SK-N-SH (cell line): ENCODE measurements at regions not wholly inside any gene's neighbourhood (a gene's known extent, or its start where the extent isn't known, plus 50 kb on each side); places are given as distances from the start of the nearest gene placed in this dataset.
"Not testable (repeated sequence)": the region's sequence is repeated elsewhere in the genome, so short reads cannot be mapped to it uniquely, and the experiment has no call there.

ENCODE experiments used
- CTCF ChIA-PET: fragments of 300-600, 350-600 bp; formaldehyde crosslinking; extraction: SDS; loops from one replicate; lab custom pipeline; 2021; lab: Yijun Ruan, JAX
- POLR2A ChIA-PET: fragments of 350-600 bp; sonication (Branson Sonifier 250); formaldehyde crosslinking; extraction: SDS; loops from one replicate; lab custom pipeline; 2020; ENCODE audit warnings: antibody characterized with exemption, inconsistent platforms; lab: Yijun Ruan, JAX
- DNase-seq: peaks from one replicate; pipeline ENCODE4 v3.0.0; 2012
- H2AFZ ChIP-seq: fragments of 200-600 bp; sonication (generic); 2 replicates; pipeline ENCODE4 v1.8.1; 2016; ENCODE audit warnings: antibody characterized with exemption, mild to moderate bottlenecking, low read depth
- H3F3A ChIP-seq: fragments of 200-600 bp; sonication (generic); replicated peaks from 2 replicates; pipeline ENCODE3; 2016; ENCODE audit warnings: antibody characterized with exemption, mild to moderate bottlenecking; ENCODE audit not compliant: insufficient read depth
- H3K27ac ChIP-seq, 2 experiments: fragments of 200-500 bp in 1 of 2; fragments of 200-600 bp in 1 of 2; sonication (Bioruptor generic) in 1 of 2; sonication (generic), shearing (Covaris generic) in 1 of 2; 2 replicates each; pipeline versions ENCODE4 v1.5.1 to v1.6.1; 2014 to 2016; ENCODE audit warnings: low read depth in 2 of 2, inconsistent platforms in 1 of 2, low read length in 1 of 2, mild to moderate bottlenecking in 1 of 2, mixed read lengths in 1 of 2
- H3K27me3 ChIP-seq: fragments of 200-600 bp; sonication (generic), shearing (Covaris generic); 2 replicates; pipeline ENCODE4 v1.6.1; 2016; ENCODE audit warnings: mixed run types; ENCODE audit not compliant: insufficient read depth
- H3K36me3 ChIP-seq, 2 experiments: fragments of 200-500 bp in 1 of 2; fragments of 200-600 bp in 1 of 2; sonication (Bioruptor generic) in 1 of 2; sonication (generic) in 1 of 2; replicated peaks in 1 of 2; 2 replicates each; pipeline versions ENCODE3 to v1.5.1; 2014 to 2016; ENCODE audit warnings: low read length in 1 of 2, mild to moderate bottlenecking in 1 of 2; ENCODE audit not compliant: insufficient read depth in 2 of 2, control insufficient read depth in 1 of 2
- H3K4me1 ChIP-seq, 2 experiments: fragments of 200-500 bp in 1 of 2; fragments of 200-600 bp in 1 of 2; sonication (Bioruptor generic) in 1 of 2; sonication (generic), shearing (Covaris generic) in 1 of 2; 2 replicates each; pipeline versions ENCODE4 v1.5.1 to v1.6.1; 2014 to 2016; ENCODE audit warnings: low read depth in 1 of 2, low read length in 1 of 2, mixed run types in 1 of 2; ENCODE audit not compliant: insufficient read depth in 2 of 2, control insufficient read depth in 1 of 2
- H3K4me2 ChIP-seq: fragments of 200-600 bp; sonication (generic), shearing (Covaris generic); 2 replicates; pipeline ENCODE4 v1.6.1; 2017; ENCODE audit warnings: mixed run types
- H3K4me3 ChIP-seq, 2 experiments: fragments of 200-500 bp in 1 of 2; fragments of 200-600 bp in 1 of 2; sonication (Bioruptor generic) in 1 of 2; sonication (generic), shearing (Covaris generic) in 1 of 2; 2 replicates each; pipeline versions ENCODE4 v1.5.1 to v1.8.1; 2014 to 2016; ENCODE audit warnings: low read depth in 2 of 2, inconsistent platforms in 1 of 2, low read length in 1 of 2, mild to moderate bottlenecking in 1 of 2, mixed read lengths in 1 of 2, moderate library complexity in 1 of 2
- H3K79me2 ChIP-seq: fragments of 200-600 bp; sonication (generic); 2 replicates; pipeline ENCODE4 v1.8.1; 2017; ENCODE audit warnings: mild to moderate bottlenecking; ENCODE audit not compliant: insufficient read depth
- H3K9ac ChIP-seq: fragments of 200-600 bp; sonication (generic); 2 replicates; pipeline ENCODE4 v1.6.1; 2017; ENCODE audit warnings: mixed run types
- H3K9me2 ChIP-seq: fragments of 200-600 bp; sonication (generic); 2 replicates; pipeline ENCODE4 v1.6.1; 2017; ENCODE audit warnings: mixed run types
- H3K9me3 ChIP-seq: fragments of 200-600 bp; sonication (generic); 2 replicates; pipeline ENCODE4 v1.6.1; 2017; ENCODE audit warnings: mixed run types, mild to moderate bottlenecking, moderate library complexity
- H4K20me1 ChIP-seq: fragments of 200-600 bp; sonication (generic); 2 replicates; pipeline ENCODE4 v1.6.1; 2017; ENCODE audit warnings: mild to moderate bottlenecking, mixed run types; ENCODE audit not compliant: insufficient read depth
- CHD2 ChIP-seq: fragments of 150-350 bp; IDR thresholded peaks from 2 replicates; pipeline ENCODE4 v1.6.1; 2018; ENCODE audit warnings: low read length; ENCODE audit not compliant: partially characterized antibody
- FOXM1 ChIP-seq: IDR thresholded peaks from 2 replicates; pipeline ENCODE4 v1.4.0; 2012; ENCODE audit warnings: low read depth, mild to moderate bottlenecking
- GABPA ChIP-seq: IDR thresholded peaks from 2 replicates; pipeline ENCODE4 v1.4.0; 2012; ENCODE audit warnings: low read depth, mild to moderate bottlenecking
- GATA2 ChIP-seq: sonication (generic); formaldehyde crosslinking; IDR thresholded peaks from 2 replicates; pipeline ENCODE4 v1.5.0; 2020; ENCODE audit warnings: mild to moderate bottlenecking, missing genetic modification reagents
- IRF3 ChIP-seq: fragments of 150-350 bp; IDR thresholded peaks from 2 replicates; pipeline ENCODE4 v1.6.1; 2016; ENCODE audit warnings: mild to moderate bottlenecking, low read depth, low read length
- MAX ChIP-seq: IDR thresholded peaks from 2 replicates; pipeline ENCODE4 v1.4.0; 2012; ENCODE audit warnings: low read depth
- NFIC ChIP-seq: IDR thresholded peaks from 2 replicates; pipeline ENCODE4 v1.4.0; 2012; ENCODE audit warnings: borderline replicate concordance
- RCOR1 ChIP-seq: fragments of 150-350 bp; IDR thresholded peaks from 2 replicates; pipeline ENCODE4 v1.6.1; 2017; ENCODE audit warnings: antibody characterized with exemption, low read length
- RXRA ChIP-seq: IDR thresholded peaks from 2 replicates; pipeline ENCODE4 v1.4.0; 2012; ENCODE audit warnings: low read depth, mild to moderate bottlenecking, borderline replicate concordance
- SIN3A ChIP-seq: IDR thresholded peaks from 2 replicates; pipeline ENCODE4 v1.6.1; 2012; ENCODE audit warnings: low read depth, mild to moderate bottlenecking, low read length, moderate library complexity, borderline replicate concordance
- TEAD4 ChIP-seq: IDR thresholded peaks from 2 replicates; pipeline ENCODE4 v1.4.0; 2012; ENCODE audit warnings: mild to moderate bottlenecking, borderline replicate concordance; ENCODE audit not compliant: insufficient read depth
- WGBS: methylation state at CpG from one replicate; pipeline ENCODE4 v1.1.6; 2017; ENCODE audit warnings: low lambda C conversion rate; 5-methylcytosine and 5-hydroxymethylcytosine counted together

GRCh38 chr6:121627761-121628160 is 192.3 kb downstream of the GJA1 start:
- Histone ChIP-seq H2AFZ (no peak overlapping the region), H3K27ac (no peak overlapping the region), H3K4me1 (no peaks in the 10 kb centered on the region), H3K9me2 (no peaks in the 10 kb centered on the region), H3K36me3 (no peaks in the 10 kb centered on the region), H3K4me3 (no peak overlapping the region), H3F3A (no peaks in the 10 kb centered on the region), H3K9ac (no peak overlapping the region), H3K9me3 (no peaks in the 10 kb centered on the region; the same call in 1 of the 2 replicates), H3K79me2 (no peaks in the 10 kb centered on the region)
- ChIA-PET CTCF (no interaction called here), POLR2A (no interaction called here)
- TF ChIP-seq RXRA (no peak), RCOR1 (no peak), CHD2 (no peak), NFIC (no peak), GATA2 (CRISPR knock-in tag) (no peak), GABPA (no peak), SIN3A (no peak), IRF3 (no peak), FOXM1 (no peak), TEAD4 (no peak), MAX (no peak)
- TF ChIP-seq, all 33 proteins: peak for 0
- no peak for DNase-seq
- Histone ChIP-seq H3K27me3 (no peaks in the 10 kb centered on the region), H3K4me2 (no peak overlapping the region), H4K20me1 (no peaks in the 10 kb centered on the region)
- WGBS: 81% methylated on average over 2 of the region's 2 CpGs

- ChIA-PET CTCF (no interaction called here), POLR2A (no interaction called here)
Observed at GRCh38 chr6:121630716-121631115, 195.3 kb downstream of the GJA1 start.

GRCh38 chr6:121631752-121632151 is 196.3 kb downstream of the GJA1 start:
- H3K27me3 ChIP-seq, H3K36me3 ChIP-seq, H3K79me2 ChIP-seq, DNase-seq, H3K9ac ChIP-seq, H3K4me2 ChIP-seq, H3K9me2 ChIP-seq, H3F3A ChIP-seq, H3K4me3 ChIP-seq, H3K27ac ChIP-seq, H3K4me1 ChIP-seq, POLR2A ChIA-PET, H4K20me1 ChIP-seq, CTCF ChIA-PET: not testable (repeated sequence)
- H2AFZ ChIP-seq: 0 out of 2 replicates have a peak overlapping the region, but pooled peaks have one; percentile 24
- H3K9me3 ChIP-seq: peaks cover 11% of the 10 kb centered on the region; the same call in 1 of the 2 replicates

More at GRCh38 chr6:121630716-121631115, 195.3 kb downstream of the GJA1 start:
- no peak overlapping the region for H2AFZ ChIP-seq
- no peaks in the 10 kb centered on the region for H3K4me1 ChIP-seq
- H3K27me3 ChIP-seq: no peaks in the 10 kb centered on the region
- H3K4me3 ChIP-seq: no peak overlapping the region
- H3K9me3 ChIP-seq: peaks cover 11% of the 10 kb centered on the region; the same call in 1 of the 2 replicates
- TF ChIP-seq GATA2 (CRISPR knock-in tag) (no peak), SIN3A (no peak)
- H3K9me2 ChIP-seq: no peaks in the 10 kb centered on the region
- no peaks in the 10 kb centered on the region for H3K79me2 ChIP-seq
- no peak for DNase-seq
- H3F3A ChIP-seq: no peaks in the 10 kb centered on the region
- no peak overlapping the region for H3K9ac ChIP-seq
- H3K4me2 ChIP-seq: no peak overlapping the region
- no peak overlapping the region for H3K27ac ChIP-seq
- H3K36me3 ChIP-seq: no peaks in the 10 kb centered on the region
- H4K20me1 ChIP-seq: no peaks in the 10 kb centered on the region
